ENCODE measurements at regions not wholly inside any gene's neighbourhood (a gene's known extent, or its start where the extent isn't known, plus 50 kb on each side); places are given as distances from the start of the nearest gene placed in this dataset.

DNA sequence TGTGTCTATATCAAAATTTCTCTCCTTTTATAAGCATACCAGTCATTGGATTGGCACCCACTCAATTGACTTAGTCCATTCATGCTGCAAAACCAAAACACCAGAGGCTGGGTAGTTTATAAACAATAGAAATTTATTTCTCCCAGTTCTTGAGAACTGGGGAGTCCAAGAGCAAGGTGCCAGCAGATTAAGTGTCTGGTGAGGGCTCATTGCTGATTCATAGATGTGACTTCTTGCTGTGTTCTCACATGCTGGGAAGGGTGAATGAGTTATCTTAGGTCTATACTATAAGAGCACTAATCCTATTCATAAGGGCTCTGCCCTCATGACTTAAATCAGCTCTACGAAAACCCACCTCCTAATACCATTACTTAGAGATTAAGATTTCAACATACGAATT lies 501.4 kb downstream of the EPM2A start:
- DNase-seq (ENCODE audit: low spot score): no peak

GRCh38 chr6:145235207-145235606 lies 500.1 kb downstream of the EPM2A start:
- DNase-seq (ENCODE audit: low spot score): no peak

DNA sequence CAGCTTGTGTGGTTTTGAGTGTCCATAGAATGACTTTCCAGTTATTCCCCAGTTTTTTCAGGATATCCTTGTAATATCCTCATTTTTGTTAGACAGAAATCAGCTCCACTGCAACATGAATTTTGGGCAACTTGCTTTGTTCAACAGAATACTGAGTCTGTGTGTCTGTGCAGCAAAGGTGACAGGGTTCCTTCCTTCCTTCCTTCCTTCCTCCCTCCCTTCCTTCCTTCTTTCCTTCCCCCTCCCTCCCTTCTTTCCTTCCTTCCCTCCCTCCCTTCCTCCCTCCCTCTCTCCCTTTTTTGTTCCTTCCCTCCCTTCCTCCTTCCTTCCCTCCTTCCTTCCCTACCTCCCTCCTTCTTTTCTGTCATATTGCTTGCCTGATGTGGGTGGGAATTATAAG lies 496.5 kb downstream of the EPM2A start:
- DNase-seq (ENCODE audit: low spot score): no peak

DNA sequence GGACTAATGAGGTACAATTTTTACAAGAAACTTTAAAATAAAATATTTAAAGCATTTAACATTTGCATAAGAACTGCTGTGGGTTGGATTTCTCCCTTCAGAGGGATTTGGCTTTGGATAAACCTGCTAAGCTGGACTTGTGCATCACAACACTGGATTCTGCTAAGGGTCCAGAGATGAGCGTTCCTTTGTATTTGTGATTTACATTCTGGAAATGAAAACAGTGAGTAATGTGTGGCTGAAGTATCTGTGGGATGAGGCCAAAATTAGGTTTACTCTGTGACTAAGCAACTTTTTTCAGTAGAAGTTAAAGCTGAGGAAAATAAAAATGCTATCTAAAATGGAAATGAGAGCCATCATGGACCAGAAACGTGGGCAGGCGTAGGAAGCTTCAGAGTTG lies 494.3 kb downstream of the EPM2A start:
- DNase-seq (ENCODE audit: low spot score): no peak

DNA sequence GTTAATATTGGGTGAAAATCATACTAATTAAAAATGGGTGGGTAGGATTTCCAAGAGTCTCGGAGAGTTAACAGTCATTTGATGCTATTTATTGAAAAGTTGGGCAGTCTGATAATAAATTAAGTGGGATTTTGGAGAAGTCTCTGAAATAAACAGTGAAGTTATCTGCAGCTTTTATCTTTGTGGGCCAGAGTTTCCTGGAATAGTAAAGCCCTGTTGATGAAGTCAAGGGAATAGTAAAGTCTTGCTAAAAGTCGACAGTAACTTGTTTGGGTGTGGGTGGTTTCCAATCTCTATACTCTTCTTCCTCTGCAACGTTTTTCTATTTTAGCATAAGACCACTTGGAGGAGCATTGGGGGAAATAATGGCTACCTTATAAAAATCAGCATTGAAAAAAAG lies 493.6 kb downstream of the EPM2A start:
- DNase-seq (ENCODE audit: low spot score): no peak

DNA sequence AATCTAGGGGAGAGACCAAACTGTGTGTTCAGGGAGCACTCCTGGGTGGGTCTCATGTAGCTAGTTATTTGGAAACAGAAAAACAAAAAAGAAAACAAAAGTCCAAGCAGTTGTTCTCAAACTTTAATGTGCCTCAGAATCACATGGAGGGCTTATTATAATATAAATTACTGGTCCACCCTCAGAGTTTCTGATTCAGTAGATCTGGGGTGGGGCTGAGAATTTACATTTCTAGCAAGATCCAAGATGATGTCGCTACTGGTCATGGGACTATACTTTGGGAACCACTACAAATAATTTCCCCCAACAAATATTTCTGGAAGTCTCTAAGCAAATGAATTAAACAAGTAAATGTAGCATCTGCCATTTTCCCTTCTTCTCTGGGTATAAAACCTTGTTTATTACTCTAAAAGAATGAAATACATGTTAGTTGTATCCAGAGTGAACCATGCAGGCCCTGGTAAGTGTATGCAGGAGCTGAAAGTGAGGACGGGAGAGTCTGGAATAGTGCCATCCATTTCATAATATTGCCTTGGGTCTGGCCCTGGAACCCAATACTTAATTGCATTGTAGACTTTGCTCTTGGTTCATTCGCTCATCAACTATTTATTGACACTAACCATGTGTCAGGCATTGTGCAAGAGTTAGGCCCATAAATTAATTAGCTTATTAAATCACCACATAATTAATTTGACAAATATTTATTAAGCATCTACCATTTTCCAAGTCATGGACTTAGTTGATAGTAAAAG lies 490.8 kb downstream of the EPM2A start:
- DNase-seq (ENCODE audit: low spot score): no peak

DNA sequence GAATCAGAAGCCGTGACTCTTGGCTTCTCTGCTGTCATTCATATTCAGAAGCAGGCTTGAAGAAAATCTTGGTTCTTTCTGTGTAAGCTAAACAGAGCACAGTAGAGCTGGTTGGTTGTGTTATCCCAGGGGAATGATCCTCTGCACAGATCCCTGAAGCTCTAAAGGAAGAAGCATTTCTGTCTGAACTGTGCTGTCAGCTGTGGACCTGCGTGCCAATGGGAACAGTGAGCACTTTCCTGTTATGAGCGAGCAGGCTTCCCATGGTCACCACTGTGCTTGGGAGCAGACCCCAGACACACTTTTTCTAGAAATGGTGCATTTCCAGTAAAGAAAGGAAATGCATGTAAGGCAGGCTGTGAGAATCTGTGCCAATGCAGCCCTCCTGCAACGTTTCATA lies 490.2 kb downstream of the EPM2A start:
- no peak for DNase-seq (ENCODE audit: low spot score)

GRCh38 chr6:145247692-145248419 lies 487.5 kb downstream of the EPM2A start:
- no peak for DNase-seq (ENCODE audit: low spot score)

DNA sequence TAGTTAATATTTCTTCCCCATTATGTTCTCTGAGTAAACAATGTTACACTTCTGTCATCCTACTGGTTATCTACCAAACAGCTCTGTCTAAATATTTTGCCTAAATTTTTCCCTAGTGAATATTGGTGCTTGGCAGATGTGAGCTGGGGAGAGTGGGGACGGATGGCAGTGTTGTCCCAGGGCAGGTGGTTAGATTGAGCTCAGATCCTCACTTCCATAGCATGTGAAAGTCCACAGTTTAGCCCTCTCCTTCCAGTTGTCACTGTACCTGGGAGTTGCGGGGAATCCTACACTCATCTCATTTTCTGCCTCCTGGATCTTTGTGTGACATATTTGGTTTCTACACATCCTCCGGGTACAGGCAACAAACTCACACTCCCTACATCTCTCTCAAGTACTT lies 484.9 kb downstream of the EPM2A start:
- DNase-seq (ENCODE audit: low spot score): no peak

DNA sequence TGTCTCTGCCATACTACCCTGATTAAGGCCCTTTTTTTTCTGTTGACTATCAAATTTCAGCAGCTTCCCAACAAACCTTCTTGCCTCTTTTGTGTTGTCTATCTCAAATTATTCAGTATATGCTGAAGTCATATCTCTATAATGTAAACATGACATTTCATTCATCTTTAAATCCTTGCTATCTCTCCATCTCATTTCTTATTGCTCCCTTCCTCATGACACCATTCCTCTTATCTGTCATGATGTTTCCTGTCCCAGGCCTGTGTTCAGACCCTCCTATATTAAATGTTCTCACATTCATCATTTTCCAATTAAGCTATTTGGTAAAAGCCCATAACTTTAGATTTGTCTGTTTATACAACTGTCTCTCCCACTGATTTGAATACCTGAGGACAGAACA lies 482.6 kb downstream of the EPM2A start:
- DNase-seq (ENCODE audit: low spot score): no peak

DNA sequence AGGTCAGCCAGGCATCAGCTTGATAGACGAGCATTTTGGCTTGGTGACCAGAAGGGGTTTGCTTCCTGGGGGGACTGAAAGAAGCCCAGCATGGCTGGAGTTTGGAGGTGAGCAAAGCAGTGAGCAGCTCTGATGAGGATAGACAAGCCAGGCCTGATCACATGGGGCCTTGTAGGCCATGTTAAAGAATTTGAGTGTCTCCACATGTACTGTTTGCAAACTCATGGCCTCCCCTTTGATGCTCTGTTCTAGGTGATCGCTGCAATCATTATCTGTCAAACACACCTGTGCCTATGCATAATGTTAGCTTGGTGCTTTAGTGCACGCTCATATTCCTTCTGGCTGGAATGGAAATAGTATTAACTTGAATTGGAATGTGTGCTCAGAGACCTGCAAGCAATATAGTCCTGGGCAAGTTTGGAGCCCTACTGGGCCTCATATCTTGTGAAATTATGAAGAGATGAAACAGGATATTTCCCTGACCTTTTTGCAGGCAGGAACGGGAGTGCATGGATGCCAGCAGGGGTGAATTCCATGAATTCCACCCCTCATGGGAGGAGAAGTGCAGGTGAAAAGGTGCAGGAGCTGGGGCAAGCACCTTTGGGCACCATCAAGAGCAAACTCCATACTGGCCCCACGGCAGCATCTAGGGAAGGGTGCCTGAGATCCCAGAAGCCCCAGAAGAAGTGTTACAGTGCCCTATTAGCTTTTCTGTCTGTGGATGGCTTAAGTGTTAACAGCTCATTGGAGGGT lies 480.5 kb downstream of the EPM2A start:
- DNase-seq (ENCODE audit: low spot score): no peak

DNA sequence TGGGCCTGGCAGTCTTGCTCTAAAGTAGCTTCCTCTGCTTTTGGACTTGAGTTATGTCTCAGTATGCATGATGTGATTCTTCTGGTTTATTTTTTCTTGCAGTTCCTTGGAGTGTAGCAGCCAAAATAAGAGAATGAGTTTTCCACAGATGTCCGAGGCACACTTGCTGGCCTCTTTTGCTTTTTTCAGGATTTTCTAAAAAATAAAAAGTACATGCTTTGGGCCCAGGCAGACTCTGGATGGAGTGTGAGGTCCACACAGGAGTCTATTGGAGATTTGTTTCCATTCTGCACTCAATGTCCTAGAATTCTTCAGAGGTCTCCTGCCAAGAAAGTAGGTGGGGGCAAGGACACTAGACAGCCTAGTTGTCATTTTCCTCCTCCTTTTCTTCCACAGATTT lies 477.6 kb downstream of the EPM2A start:
- no peak for DNase-seq (ENCODE audit: low spot score)

DNA sequence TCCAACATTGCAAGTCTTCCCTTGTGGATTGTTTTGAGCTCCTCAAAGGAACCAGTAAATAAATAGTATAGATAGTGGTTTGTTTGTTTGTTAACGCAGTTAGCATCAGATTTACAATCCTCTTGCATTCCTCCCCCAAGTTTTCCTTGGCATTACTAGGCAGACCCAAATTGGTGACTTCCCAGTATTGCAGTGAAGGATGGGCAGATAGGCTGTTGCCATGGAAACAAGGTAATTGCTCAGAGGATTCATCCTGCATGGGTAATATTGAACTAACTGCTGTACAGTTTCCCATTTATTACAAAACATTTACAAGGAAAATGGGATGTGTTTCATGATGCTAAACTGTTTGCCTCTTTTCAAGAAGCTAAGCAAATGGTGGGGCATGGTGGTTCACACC lies 477.2 kb downstream of the EPM2A start:
- no peak for DNase-seq (ENCODE audit: low spot score)

DNA sequence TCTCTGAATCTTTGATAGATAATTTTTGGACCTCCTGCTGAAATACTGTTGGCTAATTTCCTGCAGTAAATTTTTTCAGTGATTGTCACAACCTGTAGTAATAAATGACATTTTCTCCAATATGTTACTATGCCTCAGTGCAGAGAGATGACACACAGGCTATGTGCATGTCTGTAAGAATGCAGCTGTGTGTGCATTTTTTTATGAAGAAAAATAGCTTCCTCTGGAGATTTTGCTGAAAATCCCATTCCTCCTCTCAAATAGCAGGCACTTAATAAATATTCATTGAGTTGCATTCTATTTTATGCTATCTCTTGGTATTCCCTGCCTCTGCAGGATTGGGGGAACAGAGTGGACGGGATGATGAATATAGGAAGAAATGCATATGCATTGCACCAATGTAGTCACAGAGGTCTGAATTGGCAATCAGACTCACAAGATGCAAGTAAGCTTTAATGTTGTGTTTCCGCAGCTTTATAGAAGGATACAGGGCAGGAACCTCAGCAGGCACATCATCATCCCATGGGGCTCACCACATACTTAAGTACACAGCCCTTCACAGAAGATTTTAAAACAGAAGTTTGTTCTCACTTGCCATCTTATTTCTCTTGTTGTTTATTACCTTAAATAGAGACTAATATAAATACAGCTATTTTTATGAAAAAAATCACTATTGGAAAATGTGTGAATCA lies 474.7 kb downstream of the EPM2A start:
- no peak for DNase-seq (ENCODE audit: low spot score)

DNA sequence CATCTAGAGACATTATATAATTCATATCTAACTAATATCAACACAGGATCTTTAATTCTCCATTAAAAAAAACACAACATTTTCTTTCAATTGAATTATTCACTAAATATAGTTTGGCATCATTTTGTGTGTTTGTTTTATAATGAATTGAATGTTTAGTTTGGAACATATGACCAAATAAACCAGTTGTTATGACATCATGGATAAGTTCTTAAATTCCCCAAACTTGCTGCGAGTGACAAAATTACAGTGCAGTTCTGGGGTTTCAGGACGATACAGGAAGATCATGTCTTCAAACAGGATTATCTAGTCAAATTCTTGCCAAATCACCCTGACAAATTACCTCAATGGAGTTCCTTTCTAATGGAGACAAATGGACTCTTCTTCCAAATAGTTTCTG lies 473.6 kb downstream of the EPM2A start:
- no peak for DNase-seq (ENCODE audit: low spot score)

GRCh38 chr6:145262771-145263170 lies 472.5 kb downstream of the EPM2A start:
- no peak for DNase-seq (ENCODE audit: low spot score)

- no peak for DNase-seq (ENCODE audit: low spot score)
Observed at GRCh38 chr6:145263778-145264211, 471.5 kb downstream of the EPM2A start.

- no peak for DNase-seq (ENCODE audit: low spot score)
Observed at GRCh38 chr6:145266432-145267075, 468.8 kb downstream of the EPM2A start.

DNA sequence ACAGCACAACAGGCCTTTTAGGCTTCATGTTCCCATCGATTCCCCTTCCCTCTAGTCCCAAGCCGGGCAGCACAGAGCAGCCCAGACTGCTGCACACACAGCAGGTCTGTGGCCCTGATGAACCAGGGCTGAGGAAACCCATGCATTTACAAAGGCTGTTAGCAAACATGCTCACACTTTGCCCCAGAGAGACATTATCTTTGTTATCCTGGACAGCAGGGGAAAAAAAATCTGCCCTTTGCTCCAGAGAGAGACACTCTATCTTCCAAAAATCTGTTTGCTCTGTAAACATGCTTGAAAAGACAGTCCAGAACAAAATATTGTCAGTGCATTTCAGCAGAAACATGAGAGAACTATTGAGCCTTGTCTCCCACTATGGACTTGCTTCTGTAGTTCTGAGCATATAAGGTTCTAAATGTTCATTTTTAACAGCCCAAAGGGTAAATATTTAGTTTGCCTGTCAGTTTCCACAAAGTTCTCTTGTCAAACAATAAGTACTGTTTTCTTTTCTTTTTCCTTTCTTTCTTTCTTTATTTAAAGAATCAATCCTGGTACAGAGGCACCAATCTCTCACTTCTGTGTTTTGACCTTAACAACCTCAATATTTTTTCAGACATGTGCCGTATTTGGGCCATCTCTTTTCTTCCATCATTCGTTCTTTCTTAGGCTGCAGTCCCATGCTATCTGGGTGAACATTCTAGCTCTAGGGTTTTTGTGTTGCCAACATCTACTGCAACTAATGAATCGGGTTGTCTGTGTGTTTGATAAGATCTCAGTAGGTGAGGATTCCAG lies 468.0 kb downstream of the EPM2A start:
- DNase-seq (ENCODE audit: low spot score): no peak

GRCh38 chr6:145270464-145270863 lies 464.9 kb downstream of the EPM2A start:
- DNase-seq (ENCODE audit: low spot score): no peak

- DNase-seq (ENCODE audit: low spot score): no peak
Observed at GRCh38 chr6:145271040-145271439, 464.3 kb downstream of the EPM2A start.
